GM18867 (cell line): ENCODE measurements at regions not wholly inside any gene's neighbourhood (a gene's known extent, or its start where the extent isn't known, plus 50 kb on each side); places are given as distances from the start of the nearest gene placed in this dataset.

Experiments
- ATAC-seq: cut with Tn5 transposase; IDR thresholded peaks from one replicate; pipeline ENCODE4 v1.9.1; 2021; ENCODE audit warnings: mild to moderate bottlenecking, moderate library complexity; ENCODE audit not compliant: unreplicated experiment

GRCh38 chr11:134756811-134757540, 344.9 kb upstream of the B3GAT1 start:
- ATAC-seq = no peak

GRCh38 chr11:134755535-134755934, 343.5 kb upstream of the B3GAT1 start:
- ATAC-seq = no peak

- no peak for ATAC-seq
Measured at GRCh38 chr11:134754521-134755198, 342.6 kb upstream of the B3GAT1 start.

- no peak for ATAC-seq
Measured at GRCh38 chr11:134753771-134754520, 341.9 kb upstream of the B3GAT1 start.

- ATAC-seq = no peak
Measured at GRCh38 chr11:134752964-134753770, 341.1 kb upstream of the B3GAT1 start.

- no peak for ATAC-seq
Measured at GRCh38 chr11:134752526-134752925, 340.5 kb upstream of the B3GAT1 start.

GRCh38 chr11:134751766-134752165, 339.7 kb upstream of the B3GAT1 start:
- ATAC-seq = no peak

GRCh38 chr11:134751031-134751585, 339.1 kb upstream of the B3GAT1 start:
- no peak for ATAC-seq

- ATAC-seq = no peak
Measured at GRCh38 chr11:134750619-134751018, 338.6 kb upstream of the B3GAT1 start.

GRCh38 chr11:134749040-134749839, 337.2 kb upstream of the B3GAT1 start:
- ATAC-seq = no peak

- no peak for ATAC-seq
Measured at GRCh38 chr11:134746609-134747008, 334.6 kb upstream of the B3GAT1 start.

- ATAC-seq = no peak
Measured at GRCh38 chr11:134745456-134745855, 333.4 kb upstream of the B3GAT1 start.

- ATAC-seq = no peak
Measured at GRCh38 chr11:134743820-134744195, 331.8 kb upstream of the B3GAT1 start.

- no peak for ATAC-seq
Measured at GRCh38 chr11:134742956-134743819, 331.1 kb upstream of the B3GAT1 start.

GRCh38 chr11:134742224-134742612, 330.2 kb upstream of the B3GAT1 start:
- ATAC-seq = no peak

GRCh38 chr11:134741453-134742223, 329.6 kb upstream of the B3GAT1 start:
- ATAC-seq = no peak

- no peak for ATAC-seq
Measured at GRCh38 chr11:134740590-134741261, 328.7 kb upstream of the B3GAT1 start.

GRCh38 chr11:134739136-134739535, 327.1 kb upstream of the B3GAT1 start:
- ATAC-seq = no peak
